ENCODE measurements at regions not wholly inside any gene's neighbourhood (a gene's known extent, or its start where the extent isn't known, plus 50 kb on each side); places are given as distances from the start of the nearest gene placed in this dataset.
"Not testable (repeated sequence)": the region's sequence is repeated elsewhere in the genome, so short reads cannot be mapped to it uniquely, and the experiment has no call there.

DNA sequence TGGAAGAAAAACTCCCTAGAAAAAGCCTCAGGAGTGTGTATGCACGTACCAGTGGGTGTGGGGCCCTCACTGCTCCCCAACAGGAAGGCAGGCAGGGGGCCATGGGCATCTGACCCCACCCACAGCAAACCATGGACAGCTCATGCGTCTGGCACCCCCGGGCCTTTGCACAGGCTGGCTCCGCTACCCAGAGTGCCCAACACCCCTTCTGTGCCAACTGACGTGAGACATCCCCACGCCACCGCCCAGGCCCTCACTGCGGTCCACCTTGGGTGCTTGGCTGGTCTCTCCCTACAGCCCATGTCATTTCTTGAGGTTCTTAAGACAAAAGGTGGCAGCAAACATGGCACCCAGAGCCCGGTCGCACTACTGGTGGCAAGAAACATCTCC lies 91.4 kb downstream of the NCOR2 start:
- no peak for DNase-seq (ENCODE audit: low read depth, low spot score)

DNA sequence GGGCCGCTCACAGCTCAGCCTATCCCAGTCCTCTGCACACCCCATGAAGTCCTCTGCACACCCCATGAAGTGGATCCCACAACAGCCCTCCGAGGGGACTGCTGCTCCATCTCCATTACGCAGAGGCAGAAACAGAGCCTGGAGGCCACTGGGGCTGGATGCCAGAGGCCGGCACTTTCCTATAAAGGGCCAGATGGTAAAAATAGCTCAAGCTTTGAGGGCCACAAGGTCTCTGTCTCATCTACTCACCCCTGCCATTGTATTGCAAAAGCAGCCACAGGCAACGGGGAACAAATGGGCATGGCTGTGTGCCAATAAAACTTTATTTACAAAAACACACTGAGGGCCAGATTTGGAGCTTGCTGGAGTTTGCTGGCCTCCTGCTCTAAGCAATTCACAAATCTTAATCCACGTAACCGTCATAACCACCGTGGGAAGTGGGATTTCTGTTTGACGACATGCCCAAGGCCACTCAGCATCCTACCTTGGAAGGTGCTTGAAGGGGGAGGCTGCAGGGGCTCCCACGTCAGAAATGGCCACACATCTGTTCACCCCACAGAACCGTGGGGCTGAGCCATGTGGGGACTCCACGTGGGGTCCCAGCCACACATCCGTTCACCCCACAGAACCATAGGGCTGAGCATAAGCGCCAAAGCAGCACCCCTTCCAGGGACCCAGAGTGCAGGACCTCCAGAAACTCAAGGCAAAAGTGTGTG lies 92.0 kb downstream of the NCOR2 start:
- no peak for DNase-seq (ENCODE audit: low read depth, low spot score)

- no peak for DNase-seq (ENCODE audit: low read depth, low spot score)
Measured at GRCh38 chr12:124474709-124475108, 92.7 kb downstream of the NCOR2 start.

- DNase-seq (ENCODE audit: low read depth, low spot score): no peak
Measured at GRCh38 chr12:124472690-124473279, 94.6 kb downstream of the NCOR2 start.

- no peak for DNase-seq (ENCODE audit: low read depth, low spot score)
Measured at GRCh38 chr12:124471828-124472227, 95.6 kb downstream of the NCOR2 start.

DNA sequence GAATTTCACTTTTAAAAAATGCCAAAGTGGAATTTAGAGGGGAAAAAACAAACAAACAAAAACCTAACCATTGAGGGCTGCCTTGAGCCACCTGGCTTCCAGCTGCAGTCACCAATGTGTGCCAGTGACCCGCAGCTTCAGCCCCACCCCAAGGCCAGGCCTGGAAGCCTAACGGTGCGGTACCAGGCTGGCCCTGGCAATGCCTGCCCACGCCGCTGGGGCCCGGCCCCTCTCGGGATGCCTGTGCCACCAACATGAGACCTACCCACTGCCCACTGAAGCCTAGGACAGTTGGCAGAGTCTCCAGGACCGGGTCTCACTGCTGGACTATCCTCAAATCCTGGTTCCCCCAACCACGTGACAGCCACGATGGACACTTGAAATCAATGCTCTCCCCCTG lies 96.6 kb downstream of the NCOR2 start:
- DNase-seq (ENCODE audit: low read depth, low spot score): no peak

- no peak for DNase-seq (ENCODE audit: low read depth, low spot score)
Measured at GRCh38 chr12:124470139-124470538, 97.3 kb downstream of the NCOR2 start.

GRCh38 chr12:124469193-124469888 lies 98.1 kb downstream of the NCOR2 start:
- no peak for DNase-seq (ENCODE audit: low read depth, low spot score)

GRCh38 chr12:124467549-124467948 lies 99.9 kb downstream of the NCOR2 start:
- not testable (repeated sequence) for DNase-seq (ENCODE audit: low read depth, low spot score)

DNA sequence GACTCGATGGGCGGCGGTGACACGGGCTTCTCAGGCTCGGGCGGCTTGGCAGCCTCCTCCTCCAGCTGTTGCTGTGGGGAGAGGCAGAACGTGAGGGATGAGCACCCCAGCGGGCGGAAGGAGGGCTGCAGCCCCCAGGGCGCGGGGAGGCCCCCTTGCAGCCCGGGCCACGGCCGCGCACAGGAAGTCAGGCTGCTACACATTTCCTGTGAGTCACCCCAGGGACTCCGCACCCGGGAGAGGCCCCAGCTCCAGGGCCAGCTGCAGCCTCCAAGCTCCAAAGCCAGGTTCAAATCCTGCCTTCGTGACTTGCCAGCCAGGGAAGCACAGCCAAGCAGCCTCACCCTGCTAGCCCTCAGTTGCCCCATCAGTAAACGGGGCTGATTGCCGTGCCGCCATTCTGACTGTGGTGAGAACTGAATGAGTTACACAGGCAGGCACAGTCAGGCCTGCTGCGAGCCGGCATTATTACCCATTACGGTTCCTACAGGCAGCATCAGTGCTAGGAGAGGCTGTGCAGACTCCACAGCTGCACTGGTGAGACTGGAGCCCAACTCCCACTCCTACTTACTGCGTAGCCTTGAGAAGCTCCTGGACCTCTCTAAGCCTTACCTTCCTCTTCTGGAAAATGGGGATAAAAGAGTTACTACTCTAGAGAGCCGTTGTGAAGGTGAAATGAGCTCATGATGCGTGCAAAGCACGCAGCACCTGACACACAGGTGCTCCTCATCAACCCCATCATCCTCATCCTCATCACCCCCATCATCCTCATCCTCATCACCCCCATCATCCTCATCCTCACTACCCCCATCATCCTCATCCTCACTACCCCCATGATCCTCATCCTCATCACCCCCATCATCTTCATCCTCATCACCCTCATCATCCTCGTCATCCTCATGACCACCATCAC lies 100.9 kb downstream of the NCOR2 start:
- peak; percentile 73 for DNase-seq (ENCODE audit: low read depth, low spot score)

DNA sequence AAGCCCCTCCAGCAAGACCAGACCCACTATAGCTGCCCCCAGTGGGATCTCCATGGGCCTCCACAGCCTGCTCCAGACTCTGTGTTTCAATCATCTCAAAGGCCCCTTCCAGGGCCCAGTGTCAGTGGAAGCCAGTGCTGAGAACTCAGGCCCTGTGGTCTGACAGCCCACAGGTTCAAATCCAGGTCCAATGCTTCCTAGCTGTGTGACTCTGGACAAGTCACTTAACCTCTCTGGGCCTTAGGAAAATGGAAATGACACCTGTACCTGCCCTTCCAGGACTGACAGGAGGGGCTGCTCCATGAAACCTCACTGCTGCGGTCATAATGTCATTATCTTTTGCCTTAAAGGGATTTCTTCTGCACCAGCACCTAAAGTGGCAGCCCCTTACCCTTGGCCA lies 101.9 kb downstream of the NCOR2 start:
- no peak for DNase-seq (ENCODE audit: low read depth, low spot score)

GRCh38 chr12:124464830-124465229 lies 102.6 kb downstream of the NCOR2 start:
- no peak for DNase-seq (ENCODE audit: low read depth, low spot score)

DNA sequence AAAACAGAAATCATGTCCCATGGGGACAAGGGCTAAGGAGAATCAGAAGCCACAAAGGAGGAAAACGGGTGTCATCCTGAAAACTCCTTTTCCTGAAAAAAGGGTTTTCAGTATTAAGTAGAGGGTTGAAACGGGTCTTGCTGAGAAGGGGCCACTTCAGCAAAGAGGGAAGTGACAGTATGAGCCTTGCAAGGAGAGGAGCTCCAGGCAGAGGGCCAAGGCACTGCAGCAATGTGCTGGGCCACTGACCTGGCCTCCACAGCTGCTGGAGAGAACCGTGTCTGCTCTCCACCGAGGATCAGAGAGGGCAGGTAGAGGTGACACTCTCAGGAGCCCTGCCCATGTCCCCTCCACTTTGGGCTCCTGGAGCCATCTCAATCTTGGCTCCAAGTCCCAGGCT lies 103.3 kb downstream of the NCOR2 start:
- no peak for DNase-seq (ENCODE audit: low read depth, low spot score)

GRCh38 chr12:124463341-124463921 lies 104.0 kb downstream of the NCOR2 start:
- no peak for DNase-seq (ENCODE audit: low read depth, low spot score)

GRCh38 chr12:124462750-124463149 lies 104.7 kb downstream of the NCOR2 start:
- no peak for DNase-seq (ENCODE audit: low read depth, low spot score)

- DNase-seq (ENCODE audit: low read depth, low spot score): no peak
Measured at GRCh38 chr12:124461851-124462623, 105.4 kb downstream of the NCOR2 start.

DNA sequence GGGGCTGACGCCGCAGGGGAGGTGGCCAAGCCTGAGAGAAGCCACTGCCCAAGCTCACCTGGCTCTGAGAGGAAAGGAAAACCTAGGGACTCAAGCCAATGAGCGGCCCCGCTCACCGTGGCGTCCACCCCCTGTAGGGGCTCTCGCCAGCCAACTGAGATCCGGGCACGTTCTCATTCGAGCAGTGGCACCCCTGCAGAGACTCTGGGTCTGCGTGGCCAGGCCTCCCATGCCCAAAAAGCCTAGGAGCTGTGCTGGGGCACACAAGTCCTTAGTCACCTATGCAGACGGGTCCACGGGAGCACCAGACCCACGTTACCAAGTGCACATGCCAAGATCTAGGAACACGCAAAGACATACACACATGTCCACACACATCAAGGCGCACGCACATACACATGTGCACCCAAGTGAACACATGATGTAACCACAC lies 106.2 kb downstream of the NCOR2 start:
- no peak for DNase-seq (ENCODE audit: low read depth, low spot score)

GRCh38 chr12:124460771-124461170 lies 106.6 kb downstream of the NCOR2 start:
- no peak for DNase-seq (ENCODE audit: low read depth, low spot score)

- no peak for DNase-seq (ENCODE audit: low read depth, low spot score)
Measured at GRCh38 chr12:124459852-124460645, 107.4 kb downstream of the NCOR2 start.
